H9 (cell line): ENCODE measurements at regions not wholly inside any gene's neighbourhood (a gene's known extent, or its start where the extent isn't known, plus 50 kb on each side); places are given as distances from the start of the nearest gene placed in this dataset.

ENCODE experiments used
- DNase-seq: peaks from one replicate; pipeline ENCODE4 v3.0.0-alpha.2; 2017
- H2AFZ ChIP-seq: one replicate; pipeline ENCODE4 v1.6.1; 2013; ENCODE audit warnings: mild to moderate bottlenecking, low read length, control low read depth, moderate library complexity
- H2AK5ac ChIP-seq: 2 replicates; pipeline ENCODE4 v1.6.1; 2013; ENCODE audit warnings: low read length, control low read depth, mixed read lengths; ENCODE audit not compliant: insufficient read length
- H2BK120ac ChIP-seq: one replicate; pipeline ENCODE4 v1.6.1; 2013; ENCODE audit warnings: low read depth, mild to moderate bottlenecking, low read length, control low read depth, inconsistent platforms; ENCODE audit not compliant: poor library complexity, severe bottlenecking
- H2BK12ac ChIP-seq: 2 replicates; pipeline ENCODE4 v1.6.1; 2013; ENCODE audit warnings: low read length, control low read depth, mixed read lengths, low read depth; ENCODE audit not compliant: insufficient read length
- H2BK15ac ChIP-seq: 2 replicates; pipeline ENCODE4 v1.6.1; 2013; ENCODE audit warnings: low read depth, low read length, control low read depth
- H2BK20ac ChIP-seq: one replicate; pipeline ENCODE4 v1.6.1; 2013; ENCODE audit warnings: low read depth, mild to moderate bottlenecking, low read length, control low read depth, inconsistent platforms; ENCODE audit not compliant: poor library complexity, severe bottlenecking
- H2BK5ac ChIP-seq: 2 replicates; pipeline ENCODE4 v1.6.1; 2013; ENCODE audit warnings: low read length, control low read depth, mixed read lengths; ENCODE audit not compliant: insufficient read length
- H3K14ac ChIP-seq: 2 replicates; pipeline ENCODE4 v1.6.1; 2013; ENCODE audit warnings: low read length, control low read depth; ENCODE audit not compliant: insufficient read depth
- H3K18ac ChIP-seq: 2 replicates; pipeline ENCODE4 v1.6.1; 2013; ENCODE audit warnings: low read depth, mild to moderate bottlenecking, mixed read lengths, low read length, control low read depth; ENCODE audit not compliant: insufficient read length
- H3K23ac ChIP-seq: 2 replicates; pipeline ENCODE4 v1.6.1; 2013; ENCODE audit warnings: low read length, control low read depth, mixed read lengths, low read depth; ENCODE audit not compliant: insufficient read length
- H3K23me2 ChIP-seq: 2 replicates; pipeline ENCODE4 v1.6.1; 2013; ENCODE audit warnings: low read depth, mild to moderate bottlenecking, mixed read lengths, low read length, control low read depth; ENCODE audit not compliant: insufficient read length, poor library complexity, severe bottlenecking
- H3K27ac ChIP-seq: 2 replicates; pipeline ENCODE4 v1.5.1; 2013; ENCODE audit warnings: low read length, control low read depth, mixed read lengths, low read depth; ENCODE audit not compliant: insufficient read length
- H3K27me3 ChIP-seq: 2 replicates; pipeline ENCODE4 v1.6.1; 2013; ENCODE audit warnings: low read length, control low read depth, inconsistent platforms; ENCODE audit not compliant: insufficient read depth
- H3K4ac ChIP-seq: 2 replicates; pipeline ENCODE4 v1.6.1; 2013; ENCODE audit warnings: low read depth, mild to moderate bottlenecking, control low read depth, inconsistent platforms, low read length, moderate library complexity
- H3K4me1 ChIP-seq: 2 replicates; pipeline ENCODE4 v1.6.1; 2013; ENCODE audit warnings: low read length, control low read depth, inconsistent platforms; ENCODE audit not compliant: insufficient read depth
- H3K4me2 ChIP-seq: 2 replicates; pipeline ENCODE4 v1.6.1; 2013; ENCODE audit warnings: low read length, control low read depth, mixed read lengths; ENCODE audit not compliant: insufficient read length, insufficient read depth
- H3K56ac ChIP-seq: 2 replicates; pipeline ENCODE4 v1.6.1; 2013; ENCODE audit warnings: low read depth, mild to moderate bottlenecking, mixed read lengths, low read length, control low read depth; ENCODE audit not compliant: insufficient read length
- H3K79me1 ChIP-seq: 2 replicates; pipeline ENCODE4 v1.6.1; 2013; ENCODE audit warnings: low read depth, mild to moderate bottlenecking, moderate library complexity, low read length, control low read depth, inconsistent platforms; ENCODE audit not compliant: insufficient read depth, poor library complexity, severe bottlenecking
- H3K79me2 ChIP-seq: 2 replicates; pipeline ENCODE4 v1.6.1; 2013; ENCODE audit warnings: low read length, control low read depth, inconsistent platforms; ENCODE audit not compliant: insufficient read depth
- H3K9ac ChIP-seq: 2 replicates; pipeline ENCODE4 v1.6.1; 2013; ENCODE audit warnings: low read length, control low read depth, mixed read lengths; ENCODE audit not compliant: insufficient read length; ENCODE audit errors: extremely low read depth
- H3K9me3 ChIP-seq: one replicate; pipeline ENCODE4 v1.6.1; 2013; ENCODE audit warnings: low read depth, low read length, inconsistent platforms; ENCODE audit not compliant: control insufficient read depth
- H3T11ph ChIP-seq: one replicate; pipeline ENCODE4 v1.6.1; 2013; ENCODE audit warnings: mild to moderate bottlenecking, low read length, control low read depth, inconsistent platforms
- H4K20me1 ChIP-seq: one replicate; pipeline ENCODE4 v1.6.1; 2013; ENCODE audit not compliant: control insufficient read depth, insufficient read length, insufficient read depth
- H4K5ac ChIP-seq: 2 replicates; pipeline ENCODE4 v1.6.1; 2013; ENCODE audit warnings: low read depth, mild to moderate bottlenecking, mixed read lengths, low read length, control low read depth; ENCODE audit not compliant: insufficient read length
- H4K8ac ChIP-seq: replicated peaks from 2 replicates; pipeline ENCODE4 v1.6.1; 2013; ENCODE audit warnings: low read length, control low read depth, mixed read lengths, low read depth; ENCODE audit not compliant: insufficient read length
- H4K91ac ChIP-seq: 2 replicates; pipeline ENCODE4 v1.6.1; 2013; ENCODE audit warnings: low read depth, mild to moderate bottlenecking, moderate library complexity, mixed read lengths, low read length, control low read depth; ENCODE audit not compliant: insufficient read length
- H3K27ac Mint-ChIP-seq, 3 experiments: 2 replicates in 2 of 3; 3 replicates in 1 of 3; pipeline ENCODE4 v1.8.0; 2020 to 2021; ENCODE audit warnings: mixed read lengths in 3 of 3, mild to moderate bottlenecking in 1 of 3, moderate library complexity in 1 of 3
- H3K27me3 Mint-ChIP-seq: 2 replicates; pipeline ENCODE4 v1.8.0; 2021; ENCODE audit warnings: low read depth, mild to moderate bottlenecking, moderate library complexity, mixed read lengths
- H3K36me3 Mint-ChIP-seq, 3 experiments: 2 replicates in 2 of 3; 3 replicates in 1 of 3; pipeline ENCODE4 v1.8.0; 2020 to 2021; ENCODE audit warnings: low read depth in 3 of 3, mixed read lengths in 3 of 3; ENCODE audit not compliant: insufficient read depth in 1 of 3
- H3K4me1 Mint-ChIP-seq, 2 experiments: 2 replicates each; pipeline ENCODE4 v1.8.0; 2020; ENCODE audit warnings: mixed read lengths in 2 of 2
- H3K4me3 Mint-ChIP-seq, 2 experiments: 2 replicates in 1 of 2; 3 replicates in 1 of 2; pipeline ENCODE4 v1.8.0; 2020 to 2021; ENCODE audit warnings: mild to moderate bottlenecking in 2 of 2, mixed read lengths in 2 of 2, moderate library complexity in 1 of 2
- H3K9me3 Mint-ChIP-seq, 2 experiments: 2 replicates in 1 of 2; 3 replicates in 1 of 2; pipeline ENCODE4 v1.8.0; 2020; ENCODE audit warnings: mild to moderate bottlenecking in 2 of 2, mixed read lengths in 2 of 2, moderate library complexity in 1 of 2
- CTCF ChIP-seq: fragments of 200-600 bp; sonication (generic); conservative IDR thresholded peaks from 3 replicates; pipeline ENCODE4 v1.8.0; 2021; ENCODE audit warnings: antibody characterized with exemption, mild to moderate bottlenecking
- WGBS: extraction: QIAGEN DNeasy Blood & Tissue Kit; methylation state at CpG from one replicate; pipeline ENCODE4 v1.1.7; 2013; ENCODE audit warnings: missing lambda C conversion rate, low lambda C conversion rate, mixed read lengths; ENCODE audit not compliant: insufficient read length; ENCODE audit errors: extremely low coverage; 5-methylcytosine and 5-hydroxymethylcytosine counted together

GRCh38 chr10:9015447-9015846 is 961.0 kb downstream of the GATA3 start:
- no peak overlapping the region for H3K56ac ChIP-seq
- no peak overlapping the region for H4K8ac ChIP-seq
- no peak overlapping the region for H3K18ac ChIP-seq
- H3K79me2 ChIP-seq: no peaks in the 10 kb centered on the region
- no peak overlapping the region for H3K9ac ChIP-seq
- no peaks in the 10 kb centered on the region for H4K20me1 ChIP-seq
- H4K91ac ChIP-seq: no peak overlapping the region
- no peak for DNase-seq
- H2BK15ac ChIP-seq: no peak overlapping the region
- H3K79me1 ChIP-seq: no peaks in the 10 kb centered on the region
- H2BK120ac ChIP-seq: no peak overlapping the region
- H3K14ac ChIP-seq: no peak overlapping the region
- H3K23ac ChIP-seq: no peak overlapping the region
- no peak overlapping the region for H4K5ac ChIP-seq
- H3K4me3 Mint-ChIP-seq: no peak overlapping the region
- no peaks in the 10 kb centered on the region for H3K27me3 Mint-ChIP-seq
- TF ChIP-seq CTCF: no peak
- H3K9me3 Mint-ChIP-seq: no peaks in the 10 kb centered on the region
- H3K4ac ChIP-seq: no peak overlapping the region
- no peak overlapping the region for H2BK5ac ChIP-seq
- no peaks in the 10 kb centered on the region for H3K36me3 Mint-ChIP-seq
- H3K27ac Mint-ChIP-seq: no peak overlapping the region
- H3K23me2 ChIP-seq: no peaks in the 10 kb centered on the region
- H2BK20ac ChIP-seq: no peak overlapping the region
- H3T11ph ChIP-seq: no peak overlapping the region
- H3K4me2 ChIP-seq: no peak overlapping the region
- H2AK5ac ChIP-seq: no peak overlapping the region
- H2AFZ ChIP-seq: no peak overlapping the region
- H3K27ac ChIP-seq: no peak overlapping the region
- no peak overlapping the region for H2BK12ac ChIP-seq
- no peaks in the 10 kb centered on the region for H3K9me3 ChIP-seq
- H3K4me1 Mint-ChIP-seq: peaks cover 0 to 13% of the 10 kb centered on the region in 2 experiments; a peak in 2 of 4 replicates
- H3K27me3 ChIP-seq: no peaks in the 10 kb centered on the region
- WGBS: no CpG with 5 or more reads among the region's 2 CpGs
- no peaks in the 10 kb centered on the region for H3K4me1 ChIP-seq
